IMR-90 (cell line): ENCODE measurements at regions not wholly inside any gene's neighbourhood (a gene's known extent, or its start where the extent isn't known, plus 50 kb on each side); places are given as distances from the start of the nearest gene placed in this dataset.
A peak's percentile ranks its signal among the peaks of the same experiment; 100 is the strongest.

Source experiments
- ATAC-seq: fragments of 200-7000 bp; cut with Tn5 transposase; 2 replicates; pipeline ENCODE4 v1.9.1; 2020; ENCODE audit warnings: low read depth, mild to moderate bottlenecking, moderate library complexity
- BruUV-seq: library from RNA; stranded (reverse); fragments of 400-500 nt; replicated peaks from 2 replicates; lab custom pipeline; 2021; lab: Mats Ljungman, UMichigan
- CTCF ChIA-PET: fragments of 300-600 bp; formaldehyde crosslinking; extraction: SDS; loops from one replicate; lab custom pipeline; 2021; ENCODE audit warnings: antibody characterized with exemption; lab: Yijun Ruan, JAX
- POLR2A ChIA-PET: fragments of 300-600 bp; sonication (Branson Sonifier 250); formaldehyde crosslinking; loops from one replicate; lab custom pipeline; 2022; ENCODE audit warnings: antibody characterized with exemption; ENCODE audit not compliant: unreplicated experiment; lab: Charles Lee
- DNase-seq: peaks from one replicate; pipeline ENCODE4 v3.0.0; 2013
- H2AFZ ChIP-seq: replicated peaks from 2 replicates; pipeline ENCODE3; 2013; ENCODE audit warnings: low read length, mild to moderate bottlenecking; ENCODE audit not compliant: poor library complexity
- H2AK5ac ChIP-seq: 2 replicates; pipeline ENCODE4 v1.6.1; 2013; ENCODE audit warnings: low read depth, low read length, inconsistent platforms
- H2AK9ac ChIP-seq: replicated peaks from 2 replicates; pipeline ENCODE3; 2013; ENCODE audit warnings: mild to moderate bottlenecking, low read depth, low read length, moderate library complexity; ENCODE audit not compliant: poor library complexity
- H2BK120ac ChIP-seq: 2 replicates; pipeline ENCODE4 v1.6.1; 2013; ENCODE audit warnings: low read depth, low read length, inconsistent platforms
- H2BK15ac ChIP-seq: 3 replicates; pipeline ENCODE4 v1.6.1; 2013; ENCODE audit warnings: low read depth, low read length, inconsistent platforms
- H2BK20ac ChIP-seq: 2 replicates; pipeline ENCODE4 v1.6.1; 2013; ENCODE audit warnings: low read depth, mild to moderate bottlenecking, inconsistent platforms, low read length, moderate library complexity
- H2BK5ac ChIP-seq: 2 replicates; pipeline ENCODE4 v1.6.1; 2013; ENCODE audit warnings: mild to moderate bottlenecking, low read depth, low read length, inconsistent platforms; ENCODE audit not compliant: poor library complexity, severe bottlenecking
- H3K14ac ChIP-seq: replicated peaks from 2 replicates; pipeline ENCODE4 v1.6.1; 2013; ENCODE audit warnings: low read depth, low read length, inconsistent platforms
- H3K18ac ChIP-seq: 2 replicates; pipeline ENCODE4 v1.6.1; 2013; ENCODE audit warnings: low read depth, low read length, control low read depth
- H3K23ac ChIP-seq: 2 replicates; pipeline ENCODE4 v1.6.1; 2013; ENCODE audit warnings: low read depth, low read length, inconsistent platforms
- H3K27ac ChIP-seq: 2 replicates; pipeline ENCODE4 v1.5.1; 2013; ENCODE audit warnings: mild to moderate bottlenecking, control low read depth, low read length; ENCODE audit not compliant: insufficient read depth
- H3K27me3 ChIP-seq: 2 replicates; pipeline ENCODE4 v1.6.1; 2013; ENCODE audit warnings: low read length; ENCODE audit not compliant: control insufficient read depth, insufficient read depth
- H3K36me3 ChIP-seq: 2 replicates; pipeline ENCODE4 v1.6.1; 2013; ENCODE audit warnings: low read length, mixed read lengths; ENCODE audit not compliant: control insufficient read depth, insufficient read depth
- H3K4ac ChIP-seq: 2 replicates; pipeline ENCODE4 v1.6.1; 2013; ENCODE audit warnings: low read depth, low read length, inconsistent platforms
- H3K4me1 ChIP-seq: 2 replicates; pipeline ENCODE4 v1.6.1; 2013; ENCODE audit warnings: low read length, mixed read lengths; ENCODE audit not compliant: control insufficient read depth, insufficient read depth
- H3K4me2 ChIP-seq: 2 replicates; pipeline ENCODE4 v1.6.1; 2013; ENCODE audit warnings: low read depth, mild to moderate bottlenecking, control low read depth, low read length, moderate library complexity
- H3K4me3 ChIP-seq: 2 replicates; pipeline ENCODE4 v1.5.1; 2013; ENCODE audit warnings: low read depth, mild to moderate bottlenecking, control low read depth, low read length, moderate library complexity; ENCODE audit not compliant: insufficient read depth
- H3K56ac ChIP-seq: 2 replicates; pipeline ENCODE4 v1.6.1; 2013; ENCODE audit warnings: low read length, inconsistent platforms; ENCODE audit not compliant: insufficient read depth; ENCODE audit errors: extremely low read depth
- H3K79me1 ChIP-seq, 2 experiments: 2 replicates each; pipeline ENCODE4 v1.6.1; 2013; ENCODE audit warnings: low read length in 2 of 2, inconsistent platforms in 1 of 2, low read depth in 1 of 2
- H3K9ac ChIP-seq: 2 replicates; pipeline ENCODE4 v1.6.1; 2013; ENCODE audit warnings: low read depth, low read length, control low read depth
- H3K9me1 ChIP-seq: 2 replicates; pipeline ENCODE4 v1.6.1; 2013; ENCODE audit warnings: low read length, inconsistent platforms; ENCODE audit not compliant: insufficient read depth
- H3K9me3 ChIP-seq: 2 replicates; pipeline ENCODE4 v1.6.1; 2013; ENCODE audit warnings: low read length; ENCODE audit not compliant: control insufficient read depth, insufficient read depth
- H4K20me1 ChIP-seq: 2 replicates; pipeline ENCODE4 v1.6.1; 2013; ENCODE audit warnings: low read length, inconsistent platforms; ENCODE audit not compliant: insufficient read depth
- H4K5ac ChIP-seq: 2 replicates; pipeline ENCODE4 v1.6.1; 2013; ENCODE audit warnings: mild to moderate bottlenecking, low read depth, low read length, control low read depth
- H4K8ac ChIP-seq, 2 experiments: 2 replicates each; pipeline ENCODE4 v1.6.1; 2013; ENCODE audit warnings: low read depth in 2 of 2, low read length in 2 of 2, control low read depth in 1 of 2, inconsistent platforms in 1 of 2
- H4K91ac ChIP-seq: 2 replicates; pipeline ENCODE4 v1.6.1; 2013; ENCODE audit warnings: low read depth, low read length, inconsistent platforms; ENCODE audit not compliant: insufficient read depth
- BHLHE40 ChIP-seq: fragments of 150-350 bp; IDR thresholded peaks from 2 replicates; pipeline ENCODE4 v1.6.1; 2016; ENCODE audit warnings: mild to moderate bottlenecking, low read depth, low read length
- CEBPB ChIP-seq: IDR thresholded peaks from 2 replicates; pipeline ENCODE4 v1.6.1; 2012; ENCODE audit warnings: low read depth, low read length, improper control_type of control experiment
- FOS ChIP-seq: fragments of 150-350 bp; IDR thresholded peaks from 2 replicates; pipeline ENCODE4 v1.6.1; 2016; ENCODE audit warnings: low read depth, low read length
- MAZ ChIP-seq: IDR thresholded peaks from 2 replicates; pipeline ENCODE4 v1.6.1; 2012; ENCODE audit warnings: low read depth, mild to moderate bottlenecking, low read length, improper control_type of control experiment, moderate library complexity, borderline replicate concordance
- RCOR1 ChIP-seq: IDR thresholded peaks from 2 replicates; pipeline ENCODE4 v1.6.1; 2012; ENCODE audit warnings: mild to moderate bottlenecking, low read length, improper control_type of control experiment; ENCODE audit not compliant: insufficient replicate concordance
- RFX5 ChIP-seq: IDR thresholded peaks from 2 replicates; pipeline ENCODE4 v1.8.0; 2012; ENCODE audit warnings: low read depth, mild to moderate bottlenecking, low read length, moderate library complexity
- WGBS, 2 experiments: methylation state at CpG; one replicate each; pipeline versions ENCODE4 v1.1.5 to v1.1.7; 2013; ENCODE audit warnings: missing lambda C conversion rate in 2 of 2; ENCODE audit not compliant: insufficient read length in 1 of 2; ENCODE audit errors: extremely low coverage in 2 of 2; 5-methylcytosine and 5-hydroxymethylcytosine counted together
- dilution Hi-C: fragments of 300-500 bp; cut with HindIII; formaldehyde crosslinking; loops from one replicate; pipeline ENCODE4 v1.14.3; 2018; ENCODE audit warnings: low sequenced_read_pairs; ENCODE audit not compliant: unreplicated experiment
- in situ Hi-C: fragments of 300-500 bp; cut with MboI; formaldehyde crosslinking; loops from 3 replicates; pipeline ENCODE4 v1.14.3; 2019; ENCODE audit warnings: low sequenced_read_pairs, inconsistent platforms, mixed read lengths
- intact Hi-C: fragments of 100-400 bp; cut with micrococcal nuclease; formaldehyde crosslinking; loops from 2 replicates; pipeline ENCODE4 v1.10.0; 2022
- TF ChIP-seq, protein P1 (sequence below): fragments of 150-350 bp; IDR thresholded peaks from 2 replicates; pipeline ENCODE4 v1.6.1; 2016; ENCODE audit warnings: low read depth, mild to moderate bottlenecking, low read length, moderate library complexity, borderline replicate concordance

DNA sequence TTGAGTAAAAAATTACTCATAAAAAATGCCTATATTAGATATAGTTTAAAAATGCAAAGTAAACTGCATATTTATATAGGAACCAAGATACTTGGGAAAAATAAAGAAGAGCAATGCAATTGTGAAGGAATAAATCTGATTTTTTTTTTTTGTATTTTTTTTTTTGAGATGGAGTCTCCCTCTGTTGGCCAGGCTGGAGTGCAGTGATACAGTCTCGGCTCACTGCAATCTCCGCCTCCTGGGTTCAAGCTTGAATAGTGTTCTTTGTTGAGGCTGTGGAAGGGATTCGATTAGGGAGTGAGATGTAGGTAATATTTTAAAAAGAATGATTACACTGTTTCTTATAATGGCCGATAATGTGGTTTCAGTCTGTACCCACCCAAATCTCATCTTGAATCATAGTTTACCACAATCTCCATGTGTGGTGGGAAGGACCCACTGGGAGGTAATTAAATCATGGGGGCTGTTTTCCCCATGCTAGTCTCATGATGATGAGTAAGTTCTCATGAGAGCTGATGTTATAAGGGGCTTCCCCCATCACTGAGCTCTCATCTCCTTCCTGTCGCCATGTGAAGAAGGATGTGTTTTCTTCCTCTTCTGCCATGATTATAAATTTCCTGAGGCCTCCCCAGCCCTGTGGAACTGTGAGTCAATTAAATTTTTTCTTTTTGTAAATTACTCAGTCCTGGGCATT is 1765.9 kb downstream of the PLA2G4A start:
- dilution Hi-C loops = no loop called here
- no peak overlapping the region for H2BK120ac ChIP-seq
- BruUV-seq = no TSS peak
- no peaks in the 10 kb centered on the region for H3K36me3 ChIP-seq
- no peak overlapping the region for H3K9ac ChIP-seq
- WGBS, 2 experiments = 100% methylated on average over 1 of the region's 5 CpGs; no CpG with 5 or more reads in 1 of the 2 experiments
- no peaks in the 10 kb centered on the region for H3K79me1 ChIP-seq
- H4K5ac ChIP-seq = no peak overlapping the region
- no peak for ATAC-seq
- DNase-seq = no peak
- no peaks in the 10 kb centered on the region for H3K9me3 ChIP-seq
- in situ Hi-C loops = no loop called here
- POLR2A ChIA-PET = no interaction called here
- no peaks in the 10 kb centered on the region for H3K27me3 ChIP-seq
- H2AK5ac ChIP-seq = no peak overlapping the region
- 0 out of 2 replicates have a peak overlapping the region, but pooled peaks have one; percentile 45 for H2BK20ac ChIP-seq
- H3K18ac ChIP-seq = no peak overlapping the region
- no peak overlapping the region for H3K14ac ChIP-seq
- no peak overlapping the region for H3K4me2 ChIP-seq
- no peaks in the 10 kb centered on the region for H3K4me1 ChIP-seq
- intact Hi-C loops = loop anchor here (5.0 kb wide), 1 partner anchor 1182 kb away; no protein-coding TSS in a partner anchor
- no peak overlapping the region for H2BK5ac ChIP-seq
- H3K56ac ChIP-seq = no peak overlapping the region
- H4K20me1 ChIP-seq = no peaks in the 10 kb centered on the region
- no peak overlapping the region for H3K27ac ChIP-seq
- H3K9me1 ChIP-seq = no peaks in the 10 kb centered on the region
- CTCF ChIA-PET = interaction anchor here (0.6 to 0.9 kb wide), 4 partner anchors 9 to 143 kb away, joined by 3 to 6 read pairs (median 4); no protein-coding TSS in a partner anchor
- H2AFZ ChIP-seq = no peak overlapping the region
- H4K91ac ChIP-seq = no peak overlapping the region
- H2BK15ac ChIP-seq = no peak overlapping the region
- H3K4me3 ChIP-seq = no peak overlapping the region
- H2AK9ac ChIP-seq = no peak overlapping the region
- H3K4ac ChIP-seq = no peak overlapping the region
- no peak overlapping the region for H3K23ac ChIP-seq
- TF ChIP-seq, protein P1, sequence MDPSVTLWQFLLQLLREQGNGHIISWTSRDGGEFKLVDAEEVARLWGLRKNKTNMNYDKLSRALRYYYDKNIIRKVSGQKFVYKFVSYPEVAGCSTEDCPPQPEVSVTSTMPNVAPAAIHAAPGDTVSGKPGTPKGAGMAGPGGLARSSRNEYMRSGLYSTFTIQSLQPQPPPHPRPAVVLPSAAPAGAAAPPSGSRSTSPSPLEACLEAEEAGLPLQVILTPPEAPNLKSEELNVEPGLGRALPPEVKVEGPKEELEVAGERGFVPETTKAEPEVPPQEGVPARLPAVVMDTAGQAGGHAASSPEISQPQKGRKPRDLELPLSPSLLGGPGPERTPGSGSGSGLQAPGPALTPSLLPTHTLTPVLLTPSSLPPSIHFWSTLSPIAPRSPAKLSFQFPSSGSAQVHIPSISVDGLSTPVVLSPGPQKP = no peak
- TF ChIP-seq BHLHE40 = no peak
- TF ChIP-seq CEBPB = no peak
- no peak for TF ChIP-seq RCOR1
- TF ChIP-seq MAZ = no peak
- no peak for TF ChIP-seq FOS
- TF ChIP-seq RFX5 = no peak
- no peak overlapping the region for H4K8ac ChIP-seq
